ENCODE measurements at regions not wholly inside any gene's neighbourhood (a gene's known extent, or its start where the extent isn't known, plus 50 kb on each side); places are given as distances from the start of the nearest gene placed in this dataset.

DNA sequence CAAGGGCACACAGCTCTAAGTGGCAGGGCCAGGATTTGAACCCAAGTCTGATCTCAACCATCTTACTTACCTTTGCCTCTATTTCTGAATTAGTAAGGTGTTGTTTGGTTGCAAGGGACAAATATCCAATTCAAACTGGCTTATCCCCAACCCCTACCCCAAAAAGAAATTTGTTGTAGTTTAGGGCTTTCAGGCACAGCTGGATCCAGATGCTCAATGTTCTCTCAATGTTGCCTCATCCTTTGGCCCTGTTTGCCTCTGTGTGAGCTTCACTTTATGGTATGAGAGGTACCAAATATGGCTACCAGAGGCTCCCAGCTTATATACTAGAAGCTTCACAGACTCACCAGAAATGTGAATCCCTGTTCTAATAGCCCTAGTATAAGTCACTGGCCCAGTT, 499.9 kb downstream of the SHQ1 start:
- Mint-ChIP-seq H3K4me1 (ENCODE audit: unreplicated experiment) (peaks cover 64% of the 10 kb centered on the region), H3K9me3 (ENCODE audit: unreplicated experiment) (no peaks in the 10 kb centered on the region), H3K27ac (ENCODE audit: unreplicated experiment) (peak overlapping the region; percentile 82), H3K27me3 (ENCODE audit: unreplicated experiment) (no peaks in the 10 kb centered on the region), H3K36me3 (ENCODE audit: unreplicated experiment) (no peaks in the 10 kb centered on the region), H3K4me3 (ENCODE audit: unreplicated experiment) (no peak overlapping the region)
- TF ChIP-seq, protein P1, sequence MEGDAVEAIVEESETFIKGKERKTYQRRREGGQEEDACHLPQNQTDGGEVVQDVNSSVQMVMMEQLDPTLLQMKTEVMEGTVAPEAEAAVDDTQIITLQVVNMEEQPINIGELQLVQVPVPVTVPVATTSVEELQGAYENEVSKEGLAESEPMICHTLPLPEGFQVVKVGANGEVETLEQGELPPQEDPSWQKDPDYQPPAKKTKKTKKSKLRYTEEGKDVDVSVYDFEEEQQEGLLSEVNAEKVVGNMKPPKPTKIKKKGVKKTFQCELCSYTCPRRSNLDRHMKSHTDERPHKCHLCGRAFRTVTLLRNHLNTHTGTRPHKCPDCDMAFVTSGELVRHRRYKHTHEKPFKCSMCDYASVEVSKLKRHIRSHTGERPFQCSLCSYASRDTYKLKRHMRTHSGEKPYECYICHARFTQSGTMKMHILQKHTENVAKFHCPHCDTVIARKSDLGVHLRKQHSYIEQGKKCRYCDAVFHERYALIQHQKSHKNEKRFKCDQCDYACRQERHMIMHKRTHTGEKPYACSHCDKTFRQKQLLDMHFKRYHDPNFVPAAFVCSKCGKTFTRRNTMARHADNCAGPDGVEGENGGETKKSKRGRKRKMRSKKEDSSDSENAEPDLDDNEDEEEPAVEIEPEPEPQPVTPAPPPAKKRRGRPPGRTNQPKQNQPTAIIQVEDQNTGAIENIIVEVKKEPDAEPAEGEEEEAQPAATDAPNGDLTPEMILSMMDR (IDR thresholded peaks at IDR 0.05): no peak
- DNase-seq (ENCODE audit: extremely low spot score, unreplicated experiment): no peak

- DNase-seq (ENCODE audit: extremely low spot score, unreplicated experiment): peak; percentile 95
- Mint-ChIP-seq H3K4me3 (ENCODE audit: unreplicated experiment) (no peak overlapping the region), H3K9me3 (ENCODE audit: unreplicated experiment) (no peaks in the 10 kb centered on the region), H3K36me3 (ENCODE audit: unreplicated experiment) (no peaks in the 10 kb centered on the region), H3K4me1 (ENCODE audit: unreplicated experiment) (peaks cover 69% of the 10 kb centered on the region), H3K27ac (ENCODE audit: unreplicated experiment) (peak overlapping the region; percentile 82), H3K27me3 (ENCODE audit: unreplicated experiment) (no peaks in the 10 kb centered on the region)
- TF ChIP-seq, protein P1 (IDR thresholded peaks at IDR 0.05): peak; percentile 38
These were observed 500.4 kb downstream of the SHQ1 start for GRCh38 chr3:72347819-72348319.

- peak; percentile 90 for DNase-seq (ENCODE audit: extremely low spot score, unreplicated experiment)
- no peaks in the 10 kb centered on the region for H3K36me3 Mint-ChIP-seq (ENCODE audit: unreplicated experiment)
- peak overlapping the region; percentile 82 for H3K27ac Mint-ChIP-seq (ENCODE audit: unreplicated experiment)
- no peaks in the 10 kb centered on the region for H3K9me3 Mint-ChIP-seq (ENCODE audit: unreplicated experiment)
- H3K27me3 Mint-ChIP-seq (ENCODE audit: unreplicated experiment): no peaks in the 10 kb centered on the region
- H3K4me1 Mint-ChIP-seq (ENCODE audit: unreplicated experiment): peaks cover 80% of the 10 kb centered on the region
- no peak overlapping the region for H3K4me3 Mint-ChIP-seq (ENCODE audit: unreplicated experiment)
- TF ChIP-seq, protein P1 (IDR thresholded peaks at IDR 0.05): no peak
These were observed 501.7 kb downstream of the SHQ1 start for GRCh38 chr3:72346526-72346926.

GRCh38 chr3:72345980-72346379, 502.3 kb downstream of the SHQ1 start:
- no peak overlapping the region for H3K4me3 Mint-ChIP-seq (ENCODE audit: unreplicated experiment)
- TF ChIP-seq, protein P1 (IDR thresholded peaks at IDR 0.05): no peak
- H3K9me3 Mint-ChIP-seq (ENCODE audit: unreplicated experiment): no peaks in the 10 kb centered on the region
- DNase-seq (ENCODE audit: extremely low spot score, unreplicated experiment): no peak
- H3K4me1 Mint-ChIP-seq (ENCODE audit: unreplicated experiment): peaks cover 84% of the 10 kb centered on the region
- no peaks in the 10 kb centered on the region for H3K36me3 Mint-ChIP-seq (ENCODE audit: unreplicated experiment)
- H3K27ac Mint-ChIP-seq (ENCODE audit: unreplicated experiment): peak overlapping the region; percentile 82
- no peaks in the 10 kb centered on the region for H3K27me3 Mint-ChIP-seq (ENCODE audit: unreplicated experiment)

DNA sequence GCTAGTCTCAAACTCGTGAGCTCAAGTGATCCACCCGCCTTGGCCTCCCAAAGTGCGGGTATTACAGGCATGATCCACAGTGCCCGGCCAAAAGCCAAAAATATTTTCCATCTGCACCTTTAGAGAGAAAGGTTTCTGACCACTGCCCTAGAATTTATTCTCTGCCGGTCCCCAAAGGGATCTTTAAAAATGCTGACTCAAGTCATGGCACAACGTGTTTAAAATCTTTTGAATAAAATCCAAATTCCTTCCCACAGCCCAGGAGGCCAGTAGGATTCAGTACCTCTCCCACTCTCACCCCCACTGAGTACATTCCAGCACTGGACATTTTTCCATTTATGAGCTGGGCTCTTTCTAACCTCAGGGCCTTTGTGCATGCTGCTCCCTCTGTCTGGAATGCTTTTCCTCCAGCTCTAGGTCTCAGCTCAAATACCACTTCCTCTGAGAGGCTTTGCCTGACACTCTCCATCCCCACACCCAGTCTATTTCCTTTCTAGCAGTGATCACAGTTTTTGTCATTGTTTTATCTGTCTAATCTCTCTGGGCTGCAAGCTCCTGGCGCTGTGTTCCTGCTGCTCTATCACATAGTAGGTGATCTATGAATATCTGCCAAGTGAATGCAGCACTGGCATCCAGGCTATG, 502.9 kb downstream of the SHQ1 start:
- peak overlapping the region; percentile 82 for H3K27ac Mint-ChIP-seq (ENCODE audit: unreplicated experiment)
- DNase-seq (ENCODE audit: extremely low spot score, unreplicated experiment): no peak
- no peaks in the 10 kb centered on the region for H3K9me3 Mint-ChIP-seq (ENCODE audit: unreplicated experiment)
- no peak overlapping the region for H3K4me3 Mint-ChIP-seq (ENCODE audit: unreplicated experiment)
- no peaks in the 10 kb centered on the region for H3K36me3 Mint-ChIP-seq (ENCODE audit: unreplicated experiment)
- peaks cover 86% of the 10 kb centered on the region for H3K4me1 Mint-ChIP-seq (ENCODE audit: unreplicated experiment)
- TF ChIP-seq, protein P1 (IDR thresholded peaks at IDR 0.05): no peak
- H3K27me3 Mint-ChIP-seq (ENCODE audit: unreplicated experiment): no peaks in the 10 kb centered on the region

Data from osteocyte (in vitro differentiated cells).